T47D (cell line): ENCODE measurements at regions not wholly inside any gene's neighbourhood (a gene's known extent, or its start where the extent isn't known, plus 50 kb on each side); places are given as distances from the start of the nearest gene placed in this dataset.
A peak's percentile ranks its signal among the peaks of the same experiment; 100 is the strongest.

ENCODE experiments used
- DNase-seq, 2 experiments: peaks; one replicate each; pipeline versions ENCODE4 v3.0.0 to v3.0.0-alpha.2; 2011 to 2012; ENCODE audit warnings: low read depth in 1 of 2, low spot score in 1 of 2
- JUND ChIP-seq: IDR thresholded peaks from 2 replicates; pipeline ENCODE4 v1.6.1; 2012; ENCODE audit warnings: low read depth
- in situ Hi-C: cut with HindIII; loops from 2 replicates; pipeline ENCODE4 v1.10.0; 2016; ENCODE audit warnings: low sequenced_read_pairs, low pct_unique_long_range_greater_than_20kb

DNA sequence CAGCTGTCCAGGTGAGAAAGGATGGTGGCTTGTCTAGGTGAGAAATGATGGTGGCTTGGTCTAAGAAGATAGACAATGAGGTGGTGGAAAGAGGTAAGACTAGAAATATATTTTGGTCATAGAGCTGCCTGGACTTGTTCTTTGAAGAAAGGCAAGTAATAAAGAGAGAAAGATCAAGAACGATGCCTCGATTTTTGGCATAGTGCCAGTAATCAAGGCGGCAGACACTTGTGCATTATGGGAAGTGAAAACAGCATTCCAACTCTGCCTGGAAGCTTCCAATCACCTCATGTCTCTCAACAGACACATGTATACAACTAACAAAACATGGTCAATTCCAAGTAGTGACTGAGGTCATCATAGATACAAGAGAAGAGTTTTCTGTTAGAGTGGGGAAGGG lies 423.8 kb upstream of the NRP1 start:
- no peak for DNase-seq
- in situ Hi-C loops = no loop called here
- no peak for TF ChIP-seq JUND

- TF ChIP-seq JUND = no peak
- DNase-seq = no peak
- in situ Hi-C loops = no loop called here
These were observed 419.6 kb upstream of the NRP1 start for GRCh38 chr10:33754052-33754451.

DNA sequence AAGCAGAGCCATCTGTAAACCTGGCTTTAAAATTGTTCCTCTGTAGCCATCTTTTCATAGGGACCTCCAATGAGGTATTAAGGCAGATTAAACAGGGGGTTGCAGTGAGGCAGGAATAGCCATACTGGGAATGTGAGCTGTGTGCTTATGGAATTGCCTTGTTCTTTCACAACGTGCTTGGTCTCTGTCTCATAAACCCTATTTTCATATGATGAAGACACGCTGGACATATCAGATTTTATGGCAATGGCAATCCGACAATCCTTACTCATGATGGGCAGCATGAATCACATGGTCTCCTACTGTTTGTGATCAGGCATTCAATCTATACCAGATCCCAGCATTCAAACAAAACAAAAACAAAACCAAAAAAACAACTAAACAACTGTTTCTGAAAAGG lies 418.9 kb upstream of the NRP1 start:
- TF ChIP-seq JUND = no peak
- no peak for DNase-seq

DNA sequence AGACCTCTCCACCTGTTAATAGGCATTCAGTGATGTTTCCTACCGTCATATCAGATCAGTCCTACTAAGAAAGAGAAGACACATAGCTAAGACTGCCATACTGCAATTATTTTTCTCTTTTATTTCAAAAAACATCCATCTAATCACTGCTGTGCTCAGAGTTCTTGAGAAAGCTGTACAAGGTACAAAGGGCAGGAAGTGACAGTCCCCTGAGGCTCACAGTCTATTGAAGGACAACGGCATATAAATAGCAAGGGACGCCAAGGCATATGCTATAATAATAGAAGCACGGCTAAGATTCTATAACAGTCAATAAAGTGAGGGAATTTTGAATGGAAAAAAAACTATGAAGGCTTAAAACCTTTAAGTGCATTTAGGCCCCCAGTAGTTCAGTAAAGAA lies 415.3 kb upstream of the NRP1 start:
- no peak for DNase-seq
- no peak for TF ChIP-seq JUND
- in situ Hi-C loops = no loop called here

More for the DNA sequence above, 418.9 kb upstream of the NRP1 start:
- in situ Hi-C loops = no loop called here

DNA sequence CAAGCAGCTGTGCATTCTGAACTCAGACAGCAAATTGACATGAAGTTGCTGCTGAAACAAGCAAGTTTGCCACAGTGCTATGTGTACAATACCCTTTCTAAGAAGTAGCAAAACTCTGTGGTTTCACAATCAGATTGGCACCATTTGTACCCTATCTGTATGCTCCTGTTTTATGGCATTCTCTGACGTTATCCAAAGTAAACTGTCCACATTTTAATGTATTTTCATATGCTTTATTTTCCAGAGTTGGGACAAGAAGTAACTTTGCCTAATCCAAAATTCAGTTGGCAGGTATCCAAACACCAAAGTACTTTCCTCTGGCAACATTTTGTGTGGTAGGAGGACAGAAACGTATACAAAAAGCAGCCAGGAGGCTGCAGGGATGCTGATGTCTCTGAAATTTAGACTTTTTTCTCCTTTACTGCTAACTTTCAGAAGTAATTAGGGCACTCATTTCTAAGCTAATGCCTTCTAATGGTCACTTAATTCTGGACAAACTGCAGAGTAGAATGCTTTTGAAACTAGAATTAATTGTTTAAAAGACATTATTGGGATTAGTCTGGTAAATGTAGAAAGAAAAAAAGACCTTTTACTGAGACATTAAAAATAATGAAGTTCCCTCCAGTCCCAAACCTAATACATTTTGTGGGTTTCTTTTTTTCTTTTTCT lies 414.7 kb upstream of the NRP1 start:
- in situ Hi-C loops = no loop called here
- DNase-seq = peak in 1 of 2 experiments; percentile 12
- no peak for TF ChIP-seq JUND

- DNase-seq = no peak
- no peak for TF ChIP-seq JUND
- in situ Hi-C loops = no loop called here
These were observed 412.4 kb upstream of the NRP1 start for GRCh38 chr10:33746836-33747268.

DNA sequence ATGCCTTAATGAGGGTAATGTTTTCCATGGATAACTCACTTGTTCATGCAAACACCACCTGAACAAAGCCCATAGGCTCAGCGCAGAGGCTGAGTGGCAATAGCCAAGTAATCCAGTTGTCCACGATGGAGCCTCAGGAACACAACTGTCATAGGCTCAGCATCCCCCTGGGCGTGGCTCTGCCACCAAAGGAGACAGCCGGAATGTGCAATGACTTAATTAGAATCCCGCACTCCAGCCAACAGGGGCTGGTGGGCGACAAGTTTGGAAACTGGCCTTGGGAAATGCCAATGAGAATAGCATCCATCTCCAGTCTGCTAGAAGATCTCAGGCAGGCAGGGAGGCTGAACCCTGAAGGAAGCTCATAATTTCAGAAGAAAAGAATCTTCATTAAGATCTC lies 411.7 kb upstream of the NRP1 start:
- no peak for TF ChIP-seq JUND
- no peak for DNase-seq
- in situ Hi-C loops = no loop called here

DNA sequence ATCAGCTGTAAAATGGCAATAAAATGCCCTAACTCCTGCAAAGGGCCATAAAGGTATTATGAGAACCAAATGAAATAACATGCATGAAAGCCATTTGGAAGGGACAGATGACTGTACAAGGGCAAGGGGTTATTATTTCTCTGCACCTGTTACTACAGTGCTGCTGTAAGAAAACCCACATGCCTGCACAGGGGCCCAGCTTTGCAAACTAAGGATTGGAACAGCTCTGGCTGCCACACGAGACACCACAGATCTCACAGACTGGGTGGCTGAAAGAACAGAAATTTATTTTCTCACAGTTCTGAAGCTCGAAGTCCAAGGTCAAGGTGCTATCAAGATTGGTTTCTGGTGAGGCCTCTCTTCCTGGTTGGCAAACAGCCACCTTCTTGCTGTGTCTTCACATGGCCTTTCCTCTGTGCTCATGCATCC lies 409.0 kb upstream of the NRP1 start:
- in situ Hi-C loops = no loop called here
- DNase-seq = no peak
- TF ChIP-seq JUND = no peak

GRCh38 chr10:33739031-33739430 lies 404.6 kb upstream of the NRP1 start:
- TF ChIP-seq JUND = no peak
- DNase-seq = no peak
- in situ Hi-C loops = no loop called here

GRCh38 chr10:33735464-33735923 lies 401.0 kb upstream of the NRP1 start:
- DNase-seq = no peak
- in situ Hi-C loops = no loop called here
- TF ChIP-seq JUND = no peak

DNA sequence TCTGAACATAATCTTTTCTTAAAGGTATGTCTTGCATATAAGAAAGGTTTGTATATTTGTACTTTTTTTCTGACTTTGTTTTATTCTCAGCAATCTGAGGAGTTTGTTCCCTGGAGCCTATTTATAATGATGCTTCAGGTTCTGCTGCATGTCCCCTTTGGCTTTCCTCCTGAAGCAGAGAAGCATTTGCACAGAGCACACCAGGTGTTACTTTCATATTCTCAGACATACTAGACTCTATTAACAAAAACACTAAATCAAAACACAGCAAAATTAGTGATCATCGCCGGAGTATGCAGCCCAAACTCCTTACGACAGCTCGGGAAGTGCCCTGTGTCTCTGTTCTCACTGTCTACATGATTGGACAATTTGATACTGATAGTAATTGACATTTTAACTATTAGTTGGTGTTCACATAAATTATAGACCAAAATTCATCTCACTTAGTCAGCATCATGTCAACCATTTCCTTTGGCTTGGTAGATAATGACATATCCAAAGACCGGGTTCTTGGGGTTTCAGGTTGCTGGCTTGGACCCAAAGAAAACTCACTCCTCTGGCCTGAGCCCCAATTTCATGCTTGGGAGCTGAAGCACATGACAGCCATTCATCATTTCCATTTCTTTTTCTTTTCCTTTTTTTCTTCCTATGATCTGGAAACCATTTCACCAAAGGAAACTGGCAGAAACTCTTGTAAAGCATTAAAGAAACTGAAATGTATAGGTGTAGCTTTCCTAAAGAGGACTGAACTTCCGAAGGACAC lies 400.1 kb upstream of the NRP1 start:
- TF ChIP-seq JUND = no peak
- in situ Hi-C loops = no loop called here
- no peak for DNase-seq

DNA sequence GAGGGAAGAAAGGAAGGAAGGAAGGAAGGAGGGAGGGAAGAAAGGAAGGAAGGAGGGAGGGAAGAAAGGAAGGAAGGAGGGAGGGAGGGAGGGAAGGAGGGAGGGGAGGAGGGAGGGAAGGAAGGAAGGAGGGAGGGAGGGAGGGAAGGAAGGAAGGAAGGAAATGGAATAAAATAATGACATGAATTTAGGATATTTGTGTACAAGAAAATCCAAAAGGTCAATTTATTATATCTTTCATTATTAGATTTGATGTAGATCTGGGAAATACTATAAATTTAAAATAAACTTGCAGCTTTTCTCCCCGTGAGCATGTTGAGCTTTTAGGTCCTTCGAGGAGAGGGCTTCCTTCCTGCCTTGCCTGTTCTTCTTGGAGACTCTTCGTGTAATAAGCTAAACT lies 398.6 kb upstream of the NRP1 start:
- no peak for TF ChIP-seq JUND
- in situ Hi-C loops = no loop called here
- DNase-seq = no peak

DNA sequence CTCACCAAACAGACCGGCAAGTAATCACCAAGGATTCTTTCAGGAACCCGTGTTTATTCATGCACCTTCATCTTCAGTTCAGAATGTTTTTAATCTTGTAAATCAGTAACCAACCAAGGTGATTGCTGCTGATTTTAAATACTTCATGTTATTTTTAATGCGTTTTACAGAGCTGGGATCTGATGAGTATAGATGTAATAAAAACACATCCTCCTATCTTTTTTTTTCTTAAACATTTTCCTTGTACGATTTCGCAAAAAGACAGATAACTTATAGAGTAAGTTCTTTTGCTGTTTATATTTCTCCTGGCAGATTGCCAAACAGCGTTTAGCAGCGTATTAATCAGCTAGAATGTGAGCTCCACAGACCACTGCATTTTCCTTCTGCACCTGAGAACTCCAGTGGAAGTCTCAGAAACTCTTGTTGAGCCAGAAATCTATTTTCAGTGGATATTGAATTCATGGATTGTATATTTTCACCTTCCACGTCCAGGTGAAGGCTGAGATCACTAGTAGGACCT lies 397.8 kb upstream of the NRP1 start:
- TF ChIP-seq JUND = no peak
- no peak for DNase-seq
- in situ Hi-C loops = no loop called here
